BLaER1 (cell line): ENCODE measurements at regions not wholly inside any gene's neighbourhood (a gene's known extent, or its start where the extent isn't known, plus 50 kb on each side); places are given as distances from the start of the nearest gene placed in this dataset.

Experiments
- H3K27ac ChIP-seq: shearing (Covaris generic); formaldehyde crosslinking; 2 replicates; pipeline ENCODE4 v1.8.1; 2022
- H3K27me3 ChIP-seq: shearing (Covaris generic); formaldehyde crosslinking; 2 replicates; pipeline ENCODE4 v1.8.1; 2022
- H3K36me3 ChIP-seq: shearing (Covaris generic); formaldehyde crosslinking; 2 replicates; pipeline ENCODE4 v1.8.1; 2022
- H3K4me1 ChIP-seq: shearing (Covaris generic); formaldehyde crosslinking; 2 replicates; pipeline ENCODE4 v1.8.1; 2022
- H3K4me2 ChIP-seq: shearing (Covaris generic); formaldehyde crosslinking; 2 replicates; pipeline ENCODE4 v1.8.1; 2022
- H3K4me3 ChIP-seq: shearing (Covaris generic); formaldehyde crosslinking; 2 replicates; pipeline ENCODE4 v1.8.1; 2022
- H3K9ac ChIP-seq: shearing (Covaris generic); formaldehyde crosslinking; 2 replicates; pipeline ENCODE4 v1.8.1; 2022
- H3K9me3 ChIP-seq: shearing (Covaris generic); formaldehyde crosslinking; 2 replicates; pipeline ENCODE4 v1.8.1; 2022
- H4K20me1 ChIP-seq: shearing (Covaris generic); formaldehyde crosslinking; 2 replicates; pipeline ENCODE4 v1.8.1; 2022
- Cebpa-rat ChIP-seq: shearing (Covaris generic); IDR thresholded peaks from 2 replicates; pipeline ENCODE4 v1.8.1; 2022

DNA sequence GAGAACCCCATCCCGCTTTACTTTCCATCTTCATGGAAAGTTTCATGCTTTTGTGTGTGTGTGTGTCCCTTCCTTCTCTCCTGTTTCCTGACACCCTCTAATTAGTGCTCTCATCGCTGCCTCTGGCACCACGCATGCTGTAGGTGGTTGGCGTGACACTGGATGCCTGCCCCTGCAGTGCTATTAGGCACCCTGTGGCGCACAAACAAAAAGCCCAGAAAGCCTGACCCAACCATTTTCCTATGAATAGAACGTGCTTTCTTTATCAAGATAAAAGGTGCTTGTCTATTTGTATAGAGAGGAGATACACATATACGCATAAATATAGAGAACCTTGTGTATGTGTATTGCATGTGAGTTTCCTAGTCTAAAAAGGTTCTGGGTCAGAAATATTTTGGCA lies 120.8 kb upstream of the CDCA7L start:
- Histone ChIP-seq H3K27me3 (no peaks in the 10 kb centered on the region), H3K4me2 (no peak overlapping the region), H3K4me3 (no peak overlapping the region), H3K27ac (no peak overlapping the region), H4K20me1 (no peaks in the 10 kb centered on the region), H3K9ac (no peak overlapping the region), H3K9me3 (no peaks in the 10 kb centered on the region), H3K36me3 (no peaks in the 10 kb centered on the region), H3K4me1 (no peaks in the 10 kb centered on the region)
- TF ChIP-seq Cebpa-rat: no peak

GRCh38 chr7:22064816-22065215 lies 119.1 kb upstream of the CDCA7L start:
- Histone ChIP-seq H3K9ac (no peak overlapping the region), H3K4me1 (no peaks in the 10 kb centered on the region), H3K4me2 (no peak overlapping the region), H3K36me3 (no peaks in the 10 kb centered on the region), H3K4me3 (no peak overlapping the region), H4K20me1 (no peaks in the 10 kb centered on the region), H3K9me3 (no peaks in the 10 kb centered on the region), H3K27me3 (no peaks in the 10 kb centered on the region), H3K27ac (no peak overlapping the region)
- TF ChIP-seq Cebpa-rat: no peak

GRCh38 chr7:22061775-22062174 lies 116.1 kb upstream of the CDCA7L start:
- Histone ChIP-seq H3K9ac (no peak overlapping the region), H3K4me1 (no peaks in the 10 kb centered on the region), H3K4me3 (no peak overlapping the region), H3K36me3 (no peaks in the 10 kb centered on the region), H4K20me1 (no peaks in the 10 kb centered on the region), H3K4me2 (no peak overlapping the region), H3K27me3 (no peaks in the 10 kb centered on the region), H3K27ac (no peak overlapping the region), H3K9me3 (no peaks in the 10 kb centered on the region)
- no peak for TF ChIP-seq Cebpa-rat

GRCh38 chr7:22060863-22061262 lies 115.2 kb upstream of the CDCA7L start:
- Histone ChIP-seq H3K9ac (no peak overlapping the region), H3K4me3 (no peak overlapping the region), H3K27ac (no peak overlapping the region), H3K9me3 (no peaks in the 10 kb centered on the region), H3K36me3 (no peaks in the 10 kb centered on the region), H3K27me3 (no peaks in the 10 kb centered on the region), H3K4me1 (no peaks in the 10 kb centered on the region), H4K20me1 (no peaks in the 10 kb centered on the region), H3K4me2 (no peak overlapping the region)
- no peak for TF ChIP-seq Cebpa-rat

GRCh38 chr7:22060197-22060596 lies 114.5 kb upstream of the CDCA7L start:
- Histone ChIP-seq H4K20me1 (no peaks in the 10 kb centered on the region), H3K27ac (no peak overlapping the region), H3K27me3 (no peaks in the 10 kb centered on the region), H3K4me3 (no peak overlapping the region), H3K4me2 (no peak overlapping the region), H3K9ac (no peak overlapping the region), H3K4me1 (no peaks in the 10 kb centered on the region), H3K9me3 (no peaks in the 10 kb centered on the region), H3K36me3 (no peaks in the 10 kb centered on the region)
- no peak for TF ChIP-seq Cebpa-rat

DNA sequence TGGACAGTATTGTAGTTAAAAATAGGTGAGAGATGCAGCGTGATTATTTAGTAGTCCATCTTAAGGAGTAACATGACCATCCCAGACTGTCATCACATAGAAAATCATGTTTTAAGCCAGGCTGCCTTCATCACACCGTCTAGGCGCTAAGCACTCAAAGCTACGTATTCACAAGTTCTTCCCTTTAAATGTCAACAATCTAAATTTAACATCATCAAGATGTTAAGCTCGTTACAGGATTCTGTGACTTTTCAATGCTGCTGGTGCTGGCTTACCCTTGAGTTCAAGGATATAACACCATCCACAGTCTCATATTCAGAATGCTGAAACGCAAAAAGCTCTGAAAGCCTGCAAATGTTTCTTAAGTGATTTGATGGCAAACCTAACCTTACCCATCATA lies 109.5 kb upstream of the CDCA7L start:
- Histone ChIP-seq H3K36me3 (no peaks in the 10 kb centered on the region), H3K4me3 (no peak overlapping the region), H3K4me1 (no peaks in the 10 kb centered on the region), H3K27me3 (no peaks in the 10 kb centered on the region), H4K20me1 (no peaks in the 10 kb centered on the region), H3K9me3 (no peaks in the 10 kb centered on the region), H3K9ac (no peak overlapping the region), H3K27ac (no peak overlapping the region), H3K4me2 (no peak overlapping the region)
- no peak for TF ChIP-seq Cebpa-rat

GRCh38 chr7:22052674-22053365 lies 107.1 kb upstream of the CDCA7L start:
- H3K4me2 ChIP-seq: no peak overlapping the region
- no peaks in the 10 kb centered on the region for H3K27me3 ChIP-seq
- no peak for TF ChIP-seq Cebpa-rat
- H3K9me3 ChIP-seq: no peaks in the 10 kb centered on the region
- no peak overlapping the region for H3K27ac ChIP-seq
- H3K36me3 ChIP-seq: no peaks in the 10 kb centered on the region
- H3K4me1 ChIP-seq: no peaks in the 10 kb centered on the region
- no peaks in the 10 kb centered on the region for H4K20me1 ChIP-seq
- no peak overlapping the region for H3K9ac ChIP-seq
- H3K4me3 ChIP-seq: no peak overlapping the region

DNA sequence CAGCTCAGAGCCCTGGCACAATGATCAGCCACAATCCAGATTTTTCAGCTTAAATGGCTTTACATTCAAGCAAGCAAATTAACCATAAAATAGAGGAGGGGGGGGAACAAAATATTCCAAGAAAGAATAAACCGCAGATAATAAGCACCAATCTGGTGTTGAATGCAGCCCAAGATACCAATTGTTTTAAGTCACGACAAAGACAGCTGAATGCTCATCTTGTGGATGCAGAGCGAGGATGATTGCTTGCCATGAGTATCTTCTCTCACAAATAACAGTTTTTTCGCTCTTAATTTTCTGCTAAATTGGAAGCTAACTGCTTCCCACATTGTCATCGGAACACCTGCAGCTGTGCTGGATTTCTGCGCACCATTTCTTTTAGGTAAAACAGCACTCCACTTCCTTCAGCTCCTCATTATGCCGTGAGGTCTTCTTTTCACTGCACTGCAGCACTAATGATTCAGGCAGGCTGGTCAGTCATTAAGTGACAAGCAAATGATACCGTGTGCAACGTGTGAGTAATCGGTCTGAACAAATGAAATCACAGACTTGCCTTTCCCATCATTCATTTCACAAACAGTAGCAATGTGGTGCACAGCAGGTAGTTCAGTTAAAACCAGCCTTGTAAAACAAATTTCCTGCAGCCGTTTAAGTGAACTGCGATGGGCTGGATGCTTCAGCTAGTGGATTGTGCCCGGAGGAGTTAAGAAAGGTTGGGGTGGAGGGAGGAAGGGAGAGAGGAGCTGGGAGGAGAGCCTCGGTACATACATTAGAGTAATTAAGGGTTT lies 106.4 kb upstream of the CDCA7L start:
- Histone ChIP-seq H3K4me2 (no peak overlapping the region), H4K20me1 (no peaks in the 10 kb centered on the region), H3K27me3 (no peaks in the 10 kb centered on the region), H3K4me1 (no peaks in the 10 kb centered on the region), H3K4me3 (no peak overlapping the region), H3K27ac (no peak overlapping the region), H3K9me3 (no peaks in the 10 kb centered on the region), H3K36me3 (no peaks in the 10 kb centered on the region), H3K9ac (no peak overlapping the region)
- TF ChIP-seq Cebpa-rat: no peak

- no peak overlapping the region for H3K27ac ChIP-seq
- TF ChIP-seq Cebpa-rat: no peak
- H3K4me2 ChIP-seq: no peak overlapping the region
- H3K36me3 ChIP-seq: no peaks in the 10 kb centered on the region
- no peaks in the 10 kb centered on the region for H4K20me1 ChIP-seq
- no peaks in the 10 kb centered on the region for H3K4me1 ChIP-seq
- H3K9me3 ChIP-seq: no peaks in the 10 kb centered on the region
- no peak overlapping the region for H3K9ac ChIP-seq
- no peaks in the 10 kb centered on the region for H3K27me3 ChIP-seq
- no peak overlapping the region for H3K4me3 ChIP-seq
Measured at GRCh38 chr7:22049766-22050500, 104.2 kb upstream of the CDCA7L start.

- no peak overlapping the region for H3K4me2 ChIP-seq
Measured at GRCh38 chr7:22043367-22043766, 97.7 kb upstream of the CDCA7L start.

More at GRCh38 chr7:22043367-22043766, 97.7 kb upstream of the CDCA7L start:
- no peaks in the 10 kb centered on the region for H4K20me1 ChIP-seq
- no peak overlapping the region for H3K27ac ChIP-seq
- no peak overlapping the region for H3K9ac ChIP-seq
- no peak overlapping the region for H3K4me3 ChIP-seq
- H3K4me1 ChIP-seq: no peaks in the 10 kb centered on the region
- no peaks in the 10 kb centered on the region for H3K9me3 ChIP-seq
- H3K27me3 ChIP-seq: no peaks in the 10 kb centered on the region
- no peak for TF ChIP-seq Cebpa-rat
- no peaks in the 10 kb centered on the region for H3K36me3 ChIP-seq
